ENCODE measurements at regions not wholly inside any gene's neighbourhood (a gene's known extent, or its start where the extent isn't known, plus 50 kb on each side); places are given as distances from the start of the nearest gene placed in this dataset.

DNA sequence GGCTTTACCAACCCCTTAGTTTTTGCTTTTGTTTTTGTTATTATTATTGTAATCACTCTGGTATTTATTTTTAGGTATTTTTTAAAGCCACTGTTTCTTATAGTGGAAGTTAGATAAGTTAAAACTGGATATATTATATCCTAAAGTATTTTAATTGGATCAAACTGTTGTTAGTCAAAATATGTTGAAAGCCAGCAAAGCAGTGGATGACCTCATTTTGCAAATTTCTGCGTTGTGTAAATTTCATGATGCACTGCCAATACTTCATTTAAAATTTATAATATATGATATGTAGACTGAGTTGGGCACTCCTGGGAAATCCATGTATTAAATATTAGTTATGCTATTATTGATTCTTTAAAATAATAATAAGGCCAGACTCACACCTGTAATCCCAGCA, 661.7 kb upstream of the NRXN1 start:
- no peak overlapping the region for H3K4me3 ChIP-seq
- no peaks in the 10 kb centered on the region for H3K4me1 ChIP-seq
- no peak for ATAC-seq (ENCODE audit: low FRiP score in 2 of 2)
- no peak for DNase-seq
- WGBS, 2 donors = 78 to 97% methylated on average over 1 of the region's 1 CpG
- H3K27ac ChIP-seq = no peak overlapping the region
- no peak for TF ChIP-seq POLR2A (IDR thresholded peaks at IDR 0.05)
- TF ChIP-seq EP300 (IDR thresholded peaks at IDR 0.05) = no peak
- TF ChIP-seq POLR2AphosphoS5 (IDR thresholded peaks at IDR 0.05) = no peak
- TF ChIP-seq, protein P1, sequence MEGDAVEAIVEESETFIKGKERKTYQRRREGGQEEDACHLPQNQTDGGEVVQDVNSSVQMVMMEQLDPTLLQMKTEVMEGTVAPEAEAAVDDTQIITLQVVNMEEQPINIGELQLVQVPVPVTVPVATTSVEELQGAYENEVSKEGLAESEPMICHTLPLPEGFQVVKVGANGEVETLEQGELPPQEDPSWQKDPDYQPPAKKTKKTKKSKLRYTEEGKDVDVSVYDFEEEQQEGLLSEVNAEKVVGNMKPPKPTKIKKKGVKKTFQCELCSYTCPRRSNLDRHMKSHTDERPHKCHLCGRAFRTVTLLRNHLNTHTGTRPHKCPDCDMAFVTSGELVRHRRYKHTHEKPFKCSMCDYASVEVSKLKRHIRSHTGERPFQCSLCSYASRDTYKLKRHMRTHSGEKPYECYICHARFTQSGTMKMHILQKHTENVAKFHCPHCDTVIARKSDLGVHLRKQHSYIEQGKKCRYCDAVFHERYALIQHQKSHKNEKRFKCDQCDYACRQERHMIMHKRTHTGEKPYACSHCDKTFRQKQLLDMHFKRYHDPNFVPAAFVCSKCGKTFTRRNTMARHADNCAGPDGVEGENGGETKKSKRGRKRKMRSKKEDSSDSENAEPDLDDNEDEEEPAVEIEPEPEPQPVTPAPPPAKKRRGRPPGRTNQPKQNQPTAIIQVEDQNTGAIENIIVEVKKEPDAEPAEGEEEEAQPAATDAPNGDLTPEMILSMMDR (IDR thresholded peaks at IDR 0.05) = no peak
- no peaks in the 10 kb centered on the region for H3K27me3 ChIP-seq
- H3K9me3 ChIP-seq = no peaks in the 10 kb centered on the region
- no peaks in the 10 kb centered on the region for H3K36me3 ChIP-seq

DNA sequence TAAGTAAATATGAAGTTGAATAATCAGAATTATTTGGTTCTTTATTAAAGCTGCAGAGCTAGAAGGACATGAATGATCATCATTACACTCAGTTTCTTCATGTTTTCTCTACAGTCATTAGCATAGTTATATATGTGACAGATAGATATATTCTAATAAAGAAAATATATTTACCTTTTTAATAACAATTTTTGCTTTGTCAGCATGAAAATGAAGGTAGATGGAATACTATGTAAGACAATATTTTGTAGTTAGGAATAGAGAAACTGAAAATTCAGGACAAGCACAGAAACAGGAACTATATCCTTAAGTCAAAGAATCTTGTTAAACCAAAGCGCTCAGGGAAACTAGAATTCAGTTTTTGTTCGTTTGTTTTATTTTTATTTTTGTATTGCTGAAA, 649.9 kb upstream of the NRXN1 start:
- ATAC-seq (ENCODE audit: low FRiP score in 2 of 2) = no peak

DNA sequence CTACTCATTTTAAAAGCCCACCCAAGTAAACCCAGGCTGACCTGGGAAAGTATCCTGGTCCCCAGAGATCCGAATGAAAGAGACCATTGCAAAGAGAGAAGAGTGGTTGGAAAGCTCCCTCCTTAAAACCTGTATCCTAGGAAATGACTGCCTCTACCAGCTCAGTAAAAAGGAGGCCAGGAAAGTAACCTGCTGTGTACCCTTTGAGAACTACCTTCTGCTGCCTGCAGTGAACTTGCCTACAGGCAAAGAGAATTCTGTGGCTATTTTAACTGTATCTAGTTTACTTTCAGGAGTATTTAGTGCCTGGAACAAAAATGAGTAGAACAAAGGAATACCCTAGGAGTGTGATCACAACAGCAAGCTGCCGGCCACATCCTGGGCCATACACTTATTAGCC, 641.7 kb upstream of the NRXN1 start:
- Histone ChIP-seq H3K36me3 (no peaks in the 10 kb centered on the region), H3K27ac (no peak overlapping the region), H3K27me3 (no peaks in the 10 kb centered on the region), H3K9me3 (no peaks in the 10 kb centered on the region), H3K4me1 (no peaks in the 10 kb centered on the region), H3K4me3 (no peak overlapping the region)
- DNase-seq (no peak), ATAC-seq (ENCODE audit: low FRiP score in 2 of 2) (no peak)
- TF ChIP-seq POLR2AphosphoS5 (IDR thresholded peaks at IDR 0.05) = no peak
- TF ChIP-seq, protein P1 (IDR thresholded peaks at IDR 0.05) = no peak
- no peak for TF ChIP-seq POLR2A (IDR thresholded peaks at IDR 0.05)
- no peak for TF ChIP-seq EP300 (IDR thresholded peaks at IDR 0.05)
- 58 to 65% methylated on average over 1 to 2 of the region's 2 CpGs for WGBS, 2 donors

More for the DNA sequence above, 649.9 kb upstream of the NRXN1 start:
- 90 to 93% methylated on average over 2 of the region's 2 CpGs for WGBS, 2 donors
- Histone ChIP-seq H3K9me3 (peaks cover 0 to 4% (median 4%) of the 10 kb centered on the region in 4 donors), H3K4me1 (no peaks in the 10 kb centered on the region), H3K27me3 (no peaks in the 10 kb centered on the region), H3K27ac (no peak overlapping the region), H3K4me3 (no peak overlapping the region), H3K36me3 (no peaks in the 10 kb centered on the region)
- TF ChIP-seq POLR2A (IDR thresholded peaks at IDR 0.05) = no peak
- TF ChIP-seq POLR2AphosphoS5 (IDR thresholded peaks at IDR 0.05) = no peak
- TF ChIP-seq, protein P1 (IDR thresholded peaks at IDR 0.05) = no peak
- no peak for TF ChIP-seq EP300 (IDR thresholded peaks at IDR 0.05)
- no peak for DNase-seq

DNA sequence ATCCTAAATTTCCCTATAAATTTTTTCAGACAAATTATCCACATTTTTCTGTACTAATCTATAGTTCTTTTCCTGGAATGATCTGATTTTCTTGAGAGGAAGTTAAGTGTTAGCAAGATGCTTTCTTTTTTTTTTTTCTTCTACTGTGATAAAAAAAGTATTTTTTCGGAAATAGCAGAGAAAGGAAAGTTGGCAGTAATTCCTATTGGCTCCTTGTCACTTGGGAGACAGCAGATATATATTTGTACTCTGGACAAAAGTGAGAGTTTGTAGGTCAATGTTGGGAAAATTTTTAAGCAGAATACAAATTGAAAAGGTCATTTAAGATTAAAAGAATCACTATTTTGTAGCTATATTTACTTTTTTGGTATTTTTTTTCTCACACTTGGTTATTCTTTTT, 635.7 kb upstream of the NRXN1 start:
- no peak for ATAC-seq (ENCODE audit: low FRiP score in 2 of 2)
- no peak for DNase-seq

DNA sequence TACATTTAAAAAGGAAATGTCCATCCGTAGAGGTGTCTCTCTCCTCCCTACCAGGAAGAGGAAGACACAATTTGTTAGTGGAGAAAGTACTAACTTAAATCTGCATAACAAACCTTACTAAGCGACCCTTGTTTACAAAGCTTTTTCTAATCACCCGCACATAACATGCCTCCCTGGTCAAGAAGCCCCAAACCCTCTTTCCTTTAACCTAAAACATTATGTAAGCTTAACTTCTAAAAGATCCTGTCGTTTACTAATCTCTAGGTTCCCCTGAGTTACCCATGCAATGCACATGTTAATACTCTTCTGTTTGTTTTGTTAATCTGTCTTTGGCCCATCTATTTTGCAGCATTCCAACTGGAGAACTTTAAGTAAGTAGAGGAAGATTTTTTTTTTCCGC, 630.3 kb upstream of the NRXN1 start:
- Histone ChIP-seq H3K27ac (no peak overlapping the region), H3K9me3 (no peaks in the 10 kb centered on the region), H3K27me3 (no peaks in the 10 kb centered on the region), H3K4me3 (no peak overlapping the region), H3K4me1 (no peaks in the 10 kb centered on the region), H3K36me3 (no peaks in the 10 kb centered on the region)
- ATAC-seq (ENCODE audit: low FRiP score in 2 of 2) (no peak), DNase-seq (no peak)
- no peak for TF ChIP-seq POLR2A (IDR thresholded peaks at IDR 0.05)
- TF ChIP-seq, protein P1 (IDR thresholded peaks at IDR 0.05) = no peak
- TF ChIP-seq POLR2AphosphoS5 (IDR thresholded peaks at IDR 0.05) = no peak
- no peak for TF ChIP-seq EP300 (IDR thresholded peaks at IDR 0.05)
- 53 to 57% methylated on average over 5 of the region's 5 CpGs for WGBS, 2 donors

More for the DNA sequence above, 635.7 kb upstream of the NRXN1 start:
- no peaks in the 10 kb centered on the region for H3K27me3 ChIP-seq
- no peaks in the 10 kb centered on the region for H3K4me1 ChIP-seq
- no peaks in the 10 kb centered on the region for H3K36me3 ChIP-seq
- no peaks in the 10 kb centered on the region for H3K9me3 ChIP-seq
- H3K4me3 ChIP-seq = no peak overlapping the region
- WGBS, 2 donors = 29 to 31% methylated on average over 1 of the region's 1 CpG
- TF ChIP-seq, protein P1 (IDR thresholded peaks at IDR 0.05) = no peak
- TF ChIP-seq POLR2A (IDR thresholded peaks at IDR 0.05) = no peak
- H3K27ac ChIP-seq = no peak overlapping the region
